HEK293 (cell line): ENCODE measurements at regions not wholly inside any gene's neighbourhood (a gene's known extent, or its start where the extent isn't known, plus 50 kb on each side); places are given as distances from the start of the nearest gene placed in this dataset.

ENCODE experiments used
- CTCF ChIA-PET: fragments of 350-600 bp; formaldehyde crosslinking; extraction: SDS; loops from one replicate; lab custom pipeline; 2021; ENCODE audit warnings: antibody characterized with exemption; lab: Yijun Ruan, JAX
- POLR2A ChIA-PET: fragments of 300-600 bp; formaldehyde crosslinking; extraction: SDS; loops from one replicate; lab custom pipeline; 2020; ENCODE audit warnings: antibody characterized with exemption, inconsistent platforms; lab: Yijun Ruan, JAX
- H3K27ac ChIP-seq: fragments of 200-500 bp; sonication (Bioruptor generic); 2 replicates; pipeline ENCODE4 v1.5.1; 2014; ENCODE audit warnings: low read depth, low read length, control low read depth, inconsistent platforms; ENCODE audit errors: extremely low read depth
- H3K36me3 ChIP-seq, 2 experiments: fragments of 200-500 bp in 1 of 2; sonication (Bioruptor generic) in 1 of 2; 1 replicate in 1 of 2; 2 replicates in 1 of 2; pipeline ENCODE4 v1.5.1; 2014 to 2017; ENCODE audit warnings: inconsistent platforms in 2 of 2, low read length in 2 of 2; ENCODE audit not compliant: control insufficient read depth in 2 of 2, insufficient read depth in 1 of 2
- H3K4me1 ChIP-seq: fragments of 200-500 bp; sonication (Bioruptor generic); 2 replicates; pipeline ENCODE4 v1.5.1; 2014; ENCODE audit warnings: mild to moderate bottlenecking, low read length, inconsistent platforms; ENCODE audit not compliant: control insufficient read depth, insufficient read depth
- H3K4me3 ChIP-seq: 2 replicates; pipeline ENCODE4 v1.5.1; 2011; ENCODE audit warnings: low read depth, mild to moderate bottlenecking, control low read depth, low read length, moderate library complexity
- H3K9me3 ChIP-seq: fragments of 200-500 bp; sonication (Bioruptor generic); 2 replicates; pipeline ENCODE4 v1.5.1; 2014; ENCODE audit warnings: low read depth, low read length, inconsistent platforms; ENCODE audit not compliant: control insufficient read depth, insufficient read depth
- HOXC10 ChIP-seq: sonication (generic); formaldehyde crosslinking; IDR thresholded peaks from 2 replicates; pipeline ENCODE4 v1.8.1; 2023; ENCODE audit warnings: mild to moderate bottlenecking, missing genetic modification reagents
- KLF1 ChIP-seq: fragments of 450-650 bp; formaldehyde crosslinking; IDR thresholded peaks from 2 replicates; pipeline ENCODE4 v1.5.1; 2016; ENCODE audit warnings: missing biosample characterization, missing genetic modification characterization
- ZBTB20 ChIP-seq: fragments of 450-650 bp; formaldehyde crosslinking; IDR thresholded peaks from 2 replicates; pipeline ENCODE4 v1.5.1; 2016; ENCODE audit warnings: missing biosample characterization, missing genetic modification characterization
- ZNF146 ChIP-seq: fragments of 450-650 bp; formaldehyde crosslinking; IDR thresholded peaks from 2 replicates; pipeline ENCODE4 v1.5.1; 2016; ENCODE audit warnings: missing biosample characterization, missing genetic modification characterization
- ZNF174 ChIP-seq: fragments of 450-650 bp; formaldehyde crosslinking; IDR thresholded peaks from 2 replicates; pipeline ENCODE4 v1.5.0; 2017; ENCODE audit warnings: missing biosample characterization, mild to moderate bottlenecking, missing genetic modification characterization
- ZNF2 ChIP-seq: fragments of 450-650 bp; formaldehyde crosslinking; IDR thresholded peaks from 2 replicates; pipeline ENCODE4 v1.5.1; 2016; ENCODE audit warnings: missing biosample characterization, missing genetic modification characterization
- ZNF324 ChIP-seq: fragments of 450-650 bp; formaldehyde crosslinking; IDR thresholded peaks from 2 replicates; pipeline ENCODE4 v1.5.1; 2016; ENCODE audit warnings: missing biosample characterization, missing genetic modification characterization
- ZNF350 ChIP-seq: fragments of 450-650 bp; formaldehyde crosslinking; IDR thresholded peaks from 2 replicates; pipeline ENCODE4 v1.5.0; 2017; ENCODE audit warnings: missing biosample characterization, mild to moderate bottlenecking, missing genetic modification characterization
- ZNF426 ChIP-seq: fragments of 450-650 bp; formaldehyde crosslinking; IDR thresholded peaks from 2 replicates; pipeline ENCODE4 v1.5.1; 2017; ENCODE audit warnings: missing biosample characterization, missing genetic modification characterization, mild to moderate bottlenecking, inconsistent platforms, moderate library complexity
- ZNF48 ChIP-seq: fragments of 450-650 bp; formaldehyde crosslinking; IDR thresholded peaks from 2 replicates; pipeline ENCODE4 v1.5.1; 2016; ENCODE audit warnings: missing biosample characterization, missing genetic modification characterization
- ZNF544 ChIP-seq: fragments of 450-650 bp; formaldehyde crosslinking; IDR thresholded peaks from 2 replicates; pipeline ENCODE4 v1.5.0; 2017; ENCODE audit warnings: missing biosample characterization, missing genetic modification characterization
- ZNF571 ChIP-seq: fragments of 450-650 bp; formaldehyde crosslinking; IDR thresholded peaks from 2 replicates; pipeline ENCODE4 v1.5.0; 2017; ENCODE audit warnings: missing biosample characterization, missing genetic modification characterization
- ZNF654 ChIP-seq: fragments of 450-650 bp; formaldehyde crosslinking; IDR thresholded peaks from 2 replicates; pipeline ENCODE4 v1.5.1; 2016; ENCODE audit warnings: low read depth, missing biosample characterization, missing genetic modification characterization
- ZNF704 ChIP-seq: fragments of 450-650 bp; formaldehyde crosslinking; IDR thresholded peaks from 2 replicates; pipeline ENCODE4 v1.5.1; 2016; ENCODE audit warnings: missing biosample characterization, missing genetic modification characterization
- ZSCAN16 ChIP-seq: fragments of 450-650 bp; formaldehyde crosslinking; IDR thresholded peaks from 2 replicates; pipeline ENCODE4 v1.5.1; 2016; ENCODE audit warnings: missing biosample characterization, missing genetic modification characterization
- TF ChIP-seq, protein P1 (sequence below): fragments of 450-650 bp; formaldehyde crosslinking; IDR thresholded peaks from 2 replicates; pipeline ENCODE4 v1.5.1; 2016; ENCODE audit warnings: missing biosample characterization, missing genetic modification characterization
- TF ChIP-seq, protein P2 (sequence below): fragments of 450-650 bp; formaldehyde crosslinking; IDR thresholded peaks from 2 replicates; pipeline ENCODE4 v1.5.1; 2016; ENCODE audit warnings: missing biosample characterization, missing genetic modification characterization
- TF ChIP-seq, protein P3 (sequence below): fragments of 450-650 bp; formaldehyde crosslinking; IDR thresholded peaks from 2 replicates; pipeline ENCODE4 v1.5.1; 2016; ENCODE audit warnings: missing biosample characterization, missing genetic modification characterization

GRCh38 chr22:25359601-25360261 is 140.3 kb downstream of the CRYBB2 start:
- no peak overlapping the region for H3K27ac ChIP-seq
- TF ChIP-seq ZNF704 (tag by site-specific recombination) = no peak
- TF ChIP-seq KLF1 (tag by site-specific recombination) = no peak
- no peak for TF ChIP-seq ZBTB20 (tag by site-specific recombination)
- TF ChIP-seq, protein P1, sequence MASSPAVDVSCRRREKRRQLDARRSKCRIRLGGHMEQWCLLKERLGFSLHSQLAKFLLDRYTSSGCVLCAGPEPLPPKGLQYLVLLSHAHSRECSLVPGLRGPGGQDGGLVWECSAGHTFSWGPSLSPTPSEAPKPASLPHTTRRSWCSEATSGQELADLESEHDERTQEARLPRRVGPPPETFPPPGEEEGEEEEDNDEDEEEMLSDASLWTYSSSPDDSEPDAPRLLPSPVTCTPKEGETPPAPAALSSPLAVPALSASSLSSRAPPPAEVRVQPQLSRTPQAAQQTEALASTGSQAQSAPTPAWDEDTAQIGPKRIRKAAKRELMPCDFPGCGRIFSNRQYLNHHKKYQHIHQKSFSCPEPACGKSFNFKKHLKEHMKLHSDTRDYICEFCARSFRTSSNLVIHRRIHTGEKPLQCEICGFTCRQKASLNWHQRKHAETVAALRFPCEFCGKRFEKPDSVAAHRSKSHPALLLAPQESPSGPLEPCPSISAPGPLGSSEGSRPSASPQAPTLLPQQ = no peak
- TF ChIP-seq, all 188 proteins: peak for 0
- H3K36me3 ChIP-seq = peaks cover 4 to 68% of the 10 kb centered on the region in 2 experiments; a peak in 2 of 3 replicates
- POLR2A ChIA-PET = no interaction called here
- H3K4me1 ChIP-seq = no peaks in the 10 kb centered on the region
- CTCF ChIA-PET = interaction anchor here (0.7 to 4.2 kb wide), 4 partner anchors 8 to 413 kb away, joined by 3 to 22 read pairs (median 4); no protein-coding TSS in a partner anchor
- no peak overlapping the region for H3K4me3 ChIP-seq
- no peaks in the 10 kb centered on the region for H3K9me3 ChIP-seq

GRCh38 chr22:25360411-25360810 is 141.0 kb downstream of the CRYBB2 start:
- POLR2A ChIA-PET = no interaction called here
- Histone ChIP-seq H3K27ac (no peak overlapping the region), H3K36me3 (peaks cover under 1 to 70% of the 10 kb centered on the region in 2 experiments; a peak in 2 of 3 replicates), H3K9me3 (no peaks in the 10 kb centered on the region), H3K4me1 (no peaks in the 10 kb centered on the region), H3K4me3 (no peak overlapping the region)
- CTCF ChIA-PET = interaction anchor here (0.7 to 4.2 kb wide), 5 partner anchors 9 to 413 kb away, joined by 3 to 22 read pairs (median 4); no protein-coding TSS in a partner anchor
- TF ChIP-seq ZNF146 (tag by site-specific recombination) (no peak), ZNF2 (no peak), ZNF654 (tag by site-specific recombination) (no peak), HOXC10 (CRISPR knock-in tag) (no peak), ZNF324 (tag by site-specific recombination) (no peak), ZNF174 (tag by site-specific recombination) (no peak), ZNF48 (tag by site-specific recombination) (no peak), ZSCAN16 (no peak), ZNF350 (tag by site-specific recombination) (no peak), ZNF571 (no peak), ZNF544 (tag by site-specific recombination) (no peak), ZNF426 (tag by site-specific recombination) (no peak)
- TF ChIP-seq, protein P2, sequence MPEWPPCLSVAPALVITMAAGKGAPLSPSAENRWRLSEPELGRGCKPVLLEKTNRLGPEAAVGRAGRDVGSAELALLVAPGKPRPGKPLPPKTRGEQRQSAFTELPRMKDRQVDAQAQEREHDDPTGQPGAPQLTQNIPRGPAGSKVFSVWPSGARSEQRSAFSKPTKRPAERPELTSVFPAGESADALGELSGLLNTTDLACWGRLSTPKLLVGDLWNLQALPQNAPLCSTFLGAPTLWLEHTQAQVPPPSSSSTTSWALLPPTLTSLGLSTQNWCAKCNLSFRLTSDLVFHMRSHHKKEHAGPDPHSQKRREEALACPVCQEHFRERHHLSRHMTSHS (tag by site-specific recombination) = no peak
- TF ChIP-seq, protein P3, sequence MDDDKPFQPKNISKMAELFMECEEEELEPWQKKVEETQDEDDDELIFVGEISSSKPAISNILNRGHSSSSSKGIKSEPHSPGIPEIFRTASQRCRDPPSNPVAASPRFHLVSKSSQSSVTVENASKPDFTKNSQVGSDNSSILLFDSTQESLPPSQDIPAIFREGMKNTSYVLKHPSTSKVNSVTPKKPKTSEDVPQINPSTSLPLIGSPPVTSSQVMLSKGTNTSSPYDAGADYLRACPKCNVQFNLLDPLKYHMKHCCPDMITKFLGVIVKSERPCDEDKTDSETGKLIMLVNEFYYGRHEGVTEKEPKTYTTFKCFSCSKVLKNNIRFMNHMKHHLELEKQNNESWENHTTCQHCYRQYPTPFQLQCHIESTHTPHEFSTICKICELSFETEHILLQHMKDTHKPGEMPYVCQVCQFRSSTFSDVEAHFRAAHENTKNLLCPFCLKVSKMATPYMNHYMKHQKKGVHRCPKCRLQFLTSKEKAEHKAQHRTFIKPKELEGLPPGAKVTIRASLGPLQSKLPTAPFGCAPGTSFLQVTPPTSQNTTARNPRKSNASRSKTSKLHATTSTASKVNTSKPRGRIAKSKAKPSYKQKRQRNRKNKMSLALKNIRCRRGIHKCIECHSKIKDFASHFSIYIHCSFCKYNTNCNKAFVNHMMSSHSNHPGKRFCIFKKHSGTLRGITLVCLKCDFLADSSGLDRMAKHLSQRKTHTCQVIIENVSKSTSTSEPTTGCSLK (tag by site-specific recombination) = no peak
